Testis (tissue), 2 donors: ENCODE measurements at regions not wholly inside any gene's neighbourhood (a gene's known extent, or its start where the extent isn't known, plus 50 kb on each side); places are given as distances from the start of the nearest gene placed in this dataset.

Experiments
- DNase-seq: peaks from one replicate; pipeline ENCODE4 v3.0.0-alpha.2; 2019
- H3K27ac ChIP-seq, 2 donors: fragments of 200-600 bp; sonication (generic); one replicate each; pipeline ENCODE4 v1.5.1; 2019
- H3K27me3 ChIP-seq: fragments of 200-600 bp; sonication (generic); one replicate; pipeline ENCODE4 v1.5.1; 2019
- H3K36me3 ChIP-seq: fragments of 200-600 bp; sonication (generic); one replicate; pipeline ENCODE4 v1.5.1; 2017; ENCODE audit warnings: low read depth; ENCODE audit errors: missing control alignments
- H3K4me1 ChIP-seq: fragments of 200-600 bp; sonication (generic); one replicate; pipeline ENCODE4 v1.5.1; 2019
- H3K4me3 ChIP-seq, 2 donors: fragments of 200-600 bp; sonication (generic); one replicate each; pipeline ENCODE4 v1.5.1; 2017 to 2019
- H3K9me3 ChIP-seq: fragments of 200-600 bp; sonication (generic); one replicate; pipeline ENCODE4 v1.5.1; 2017
- POLR2A ChIP-seq: fragments of 450-650 bp; IDR thresholded peaks from one replicate; pipeline ENCODE4 v1.6.1; 2017; ENCODE audit warnings: antibody characterized with exemption, mild to moderate bottlenecking, moderate library complexity
- WGBS, 2 donors: methylation state at CpG; one replicate each; pipeline ENCODE4 v1.1.5; 2018; 5-methylcytosine and 5-hydroxymethylcytosine counted together
- intact Hi-C: fragments of 100-400 bp; cut with DNase I; formaldehyde crosslinking; loops from one replicate; pipeline ENCODE4 v1.15.1; 2023; ENCODE audit warnings: low total_unique reads
- TF ChIP-seq, protein P1 (sequence below), 3 experiments: fragments of 450-650 bp in 2 of 3; fragments of 200-600 bp in 1 of 3; sonication (generic) in 1 of 3; IDR thresholded peaks; one replicate each; pipeline ENCODE4 v1.5.1; 2016 to 2019; ENCODE audit warnings: antibody characterized with exemption in 3 of 3, mild to moderate bottlenecking in 2 of 3, moderate library complexity in 1 of 3

DNA sequence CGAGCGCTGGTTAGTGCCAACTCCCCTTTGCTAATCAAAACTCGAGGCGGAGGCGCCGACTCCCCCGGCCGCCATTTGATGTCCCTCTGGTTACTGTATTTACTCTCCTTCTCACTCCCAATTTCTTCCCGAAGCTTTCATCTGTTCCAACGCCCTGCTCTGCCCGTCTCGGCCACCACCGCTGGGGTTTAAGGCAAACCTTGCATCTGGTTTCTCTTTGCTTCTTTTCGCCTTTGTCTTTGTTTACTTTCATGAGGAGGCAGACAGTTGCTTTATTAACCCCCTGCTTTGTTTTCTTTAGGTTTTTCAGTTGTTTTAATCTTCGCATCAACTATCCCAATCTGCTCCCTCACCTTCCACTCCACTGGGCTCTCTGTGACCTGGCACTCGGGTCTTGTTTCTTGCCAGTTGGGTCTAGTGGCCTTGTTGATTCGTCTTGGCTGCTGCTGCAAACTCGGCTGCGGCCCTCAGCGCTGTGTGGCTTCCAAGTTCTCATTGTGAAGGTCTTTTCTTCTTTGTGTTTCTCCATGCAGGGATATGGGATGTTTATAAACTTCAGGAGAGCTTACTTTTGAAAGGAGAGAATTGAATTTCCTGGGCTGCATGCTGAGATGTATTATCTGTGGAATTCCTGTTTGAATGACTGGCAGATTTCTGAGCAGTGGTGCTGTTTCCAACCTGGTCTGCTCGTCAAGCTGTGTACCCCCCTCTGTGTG, 155.1 kb downstream of the CDC5L start:
- Histone ChIP-seq H3K36me3 (no peaks in the 10 kb centered on the region), H3K27me3 (no peaks in the 10 kb centered on the region), H3K4me1 (no peaks in the 10 kb centered on the region), H3K4me3 (no peak overlapping the region), H3K27ac (peak overlapping the region; percentile 55 to 63), H3K9me3 (no peaks in the 10 kb centered on the region)
- peak; percentile 40 for DNase-seq
- TF ChIP-seq POLR2A: no peak
- TF ChIP-seq, protein P1, sequence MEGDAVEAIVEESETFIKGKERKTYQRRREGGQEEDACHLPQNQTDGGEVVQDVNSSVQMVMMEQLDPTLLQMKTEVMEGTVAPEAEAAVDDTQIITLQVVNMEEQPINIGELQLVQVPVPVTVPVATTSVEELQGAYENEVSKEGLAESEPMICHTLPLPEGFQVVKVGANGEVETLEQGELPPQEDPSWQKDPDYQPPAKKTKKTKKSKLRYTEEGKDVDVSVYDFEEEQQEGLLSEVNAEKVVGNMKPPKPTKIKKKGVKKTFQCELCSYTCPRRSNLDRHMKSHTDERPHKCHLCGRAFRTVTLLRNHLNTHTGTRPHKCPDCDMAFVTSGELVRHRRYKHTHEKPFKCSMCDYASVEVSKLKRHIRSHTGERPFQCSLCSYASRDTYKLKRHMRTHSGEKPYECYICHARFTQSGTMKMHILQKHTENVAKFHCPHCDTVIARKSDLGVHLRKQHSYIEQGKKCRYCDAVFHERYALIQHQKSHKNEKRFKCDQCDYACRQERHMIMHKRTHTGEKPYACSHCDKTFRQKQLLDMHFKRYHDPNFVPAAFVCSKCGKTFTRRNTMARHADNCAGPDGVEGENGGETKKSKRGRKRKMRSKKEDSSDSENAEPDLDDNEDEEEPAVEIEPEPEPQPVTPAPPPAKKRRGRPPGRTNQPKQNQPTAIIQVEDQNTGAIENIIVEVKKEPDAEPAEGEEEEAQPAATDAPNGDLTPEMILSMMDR (IDR thresholded peaks at IDR 0.05): no peak
- 52% methylated on average over 21 of the region's 21 CpGs for WGBS, 2 donors
- intact Hi-C loops: no loop called here

DNA sequence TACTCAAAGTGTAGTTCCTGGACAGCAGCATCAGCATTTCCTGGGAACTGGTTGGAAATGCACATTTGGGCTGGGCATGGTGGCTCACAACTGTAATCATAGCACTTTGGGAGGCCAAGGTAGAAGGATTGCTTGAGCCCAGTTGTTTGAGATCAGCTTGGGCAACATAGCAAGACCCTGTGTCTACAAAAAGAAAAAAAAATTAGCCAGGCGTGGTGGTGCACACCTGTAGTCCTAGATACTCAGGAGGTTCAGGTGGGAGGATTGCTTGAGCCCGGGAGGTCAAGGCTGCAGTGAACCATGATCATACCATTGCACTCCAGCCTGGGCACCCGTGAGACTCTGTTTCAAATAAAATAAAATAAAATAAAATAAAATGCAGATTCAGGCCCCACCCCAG, 156.2 kb downstream of the CDC5L start:
- WGBS, 2 donors: 96 to 97% methylated on average over 3 of the region's 3 CpGs
- DNase-seq: no peak
- H3K36me3 ChIP-seq: no peaks in the 10 kb centered on the region
- TF ChIP-seq POLR2A: no peak
- TF ChIP-seq, protein P1 (IDR thresholded peaks at IDR 0.05): no peak
- intact Hi-C loops: no loop called here
- no peak overlapping the region for H3K4me3 ChIP-seq
- H3K27me3 ChIP-seq: no peaks in the 10 kb centered on the region
- H3K4me1 ChIP-seq: no peaks in the 10 kb centered on the region
- H3K27ac ChIP-seq: no peak overlapping the region
- no peaks in the 10 kb centered on the region for H3K9me3 ChIP-seq

DNA sequence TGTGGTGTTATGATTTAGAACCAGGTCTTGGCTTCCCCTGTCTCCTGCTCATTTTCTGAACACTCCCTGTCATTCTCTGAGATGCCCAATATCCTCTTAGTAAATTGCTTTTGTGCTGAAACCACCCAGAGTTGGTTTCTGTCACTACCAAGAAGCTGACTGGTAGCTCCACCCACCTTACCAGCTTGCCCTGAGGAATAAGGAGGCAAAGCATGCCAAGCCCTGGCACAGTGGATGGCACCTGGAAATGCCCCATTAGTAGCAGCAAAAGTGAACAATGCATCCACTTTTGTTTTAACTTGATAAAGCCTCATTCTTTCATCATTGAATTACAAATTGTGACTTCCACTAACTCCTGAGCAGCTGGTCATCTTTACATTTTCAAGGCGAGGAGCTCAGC, 157.7 kb downstream of the CDC5L start:
- TF ChIP-seq, protein P1 (IDR thresholded peaks at IDR 0.05): no peak
- TF ChIP-seq POLR2A: no peak

DNA sequence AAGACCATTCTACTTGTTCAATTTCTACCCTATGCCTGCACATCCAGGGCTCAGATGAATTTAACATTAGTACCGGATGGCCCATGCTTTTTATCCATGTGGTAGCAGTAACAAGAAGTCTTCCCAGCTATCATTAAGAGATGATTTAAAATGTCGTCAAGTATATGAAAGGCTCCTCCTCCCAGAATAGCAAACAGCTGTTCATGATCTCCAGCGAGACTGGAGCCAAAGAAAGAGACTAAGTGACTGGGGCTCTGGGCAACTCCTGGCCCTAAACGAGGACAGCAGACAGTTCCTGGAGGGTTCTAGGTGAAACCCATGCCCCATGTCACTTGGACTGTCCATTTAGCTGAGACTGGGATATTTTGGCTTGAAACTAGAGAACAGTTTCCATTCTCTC, 160.8 kb downstream of the CDC5L start:
- no peaks in the 10 kb centered on the region for H3K4me1 ChIP-seq
- no peaks in the 10 kb centered on the region for H3K27me3 ChIP-seq
- DNase-seq: no peak
- TF ChIP-seq POLR2A: no peak
- TF ChIP-seq, protein P1 (IDR thresholded peaks at IDR 0.05): no peak
- WGBS, 2 donors: 80 to 82% methylated on average over 4 of the region's 4 CpGs
- no peak overlapping the region for H3K4me3 ChIP-seq
- H3K9me3 ChIP-seq: no peaks in the 10 kb centered on the region
- no peak overlapping the region for H3K27ac ChIP-seq
- intact Hi-C loops: no loop called here
- no peaks in the 10 kb centered on the region for H3K36me3 ChIP-seq

More for the DNA sequence above, 157.7 kb downstream of the CDC5L start:
- intact Hi-C loops: no loop called here
- H3K27me3 ChIP-seq: no peaks in the 10 kb centered on the region
- H3K27ac ChIP-seq: no peak overlapping the region
- no peaks in the 10 kb centered on the region for H3K4me1 ChIP-seq
- no peaks in the 10 kb centered on the region for H3K36me3 ChIP-seq
- WGBS, 2 donors: 92 to 96% methylated on average over 1 of the region's 1 CpG
- no peaks in the 10 kb centered on the region for H3K9me3 ChIP-seq
- H3K4me3 ChIP-seq: no peak overlapping the region
- DNase-seq: no peak

DNA sequence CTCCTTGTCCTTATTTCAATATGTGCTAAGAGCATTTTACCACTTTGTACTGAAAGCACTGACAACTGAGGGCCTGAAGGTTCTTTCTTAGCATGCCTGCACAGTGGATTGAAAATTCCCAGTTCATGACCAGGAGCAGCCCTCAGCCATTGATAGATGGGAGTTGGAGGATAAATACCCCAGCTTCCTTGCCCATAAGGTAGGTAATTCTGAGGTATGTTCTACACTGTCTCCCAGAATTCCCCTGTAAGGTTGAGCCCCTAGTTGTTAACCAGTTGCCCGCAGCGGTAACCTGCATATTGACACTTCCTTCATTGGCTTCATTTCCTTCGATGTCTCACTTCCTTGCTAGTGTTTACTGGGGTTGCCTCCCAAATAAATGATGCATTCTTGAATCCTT, 162.0 kb downstream of the CDC5L start:
- no peaks in the 10 kb centered on the region for H3K27me3 ChIP-seq
- 97% methylated on average over 3 of the region's 3 CpGs for WGBS, 2 donors
- no peak for TF ChIP-seq POLR2A
- TF ChIP-seq, protein P1 (IDR thresholded peaks at IDR 0.05): no peak
- H3K36me3 ChIP-seq: no peaks in the 10 kb centered on the region
- no peaks in the 10 kb centered on the region for H3K4me1 ChIP-seq
- intact Hi-C loops: no loop called here
- no peaks in the 10 kb centered on the region for H3K9me3 ChIP-seq
- H3K27ac ChIP-seq: no peak overlapping the region
- no peak overlapping the region for H3K4me3 ChIP-seq
- no peak for DNase-seq
